Mesenchymal stem cell (in vitro differentiated cells and primary cell): ENCODE measurements at regions not wholly inside any gene's neighbourhood (a gene's known extent, or its start where the extent isn't known, plus 50 kb on each side); places are given as distances from the start of the nearest gene placed in this dataset.

Experiments
- DNase-seq: peaks from one replicate; pipeline ENCODE4 v3.0.0-alpha.2; 2013
- H2AFZ ChIP-seq: one replicate; pipeline ENCODE4 v1.6.1; 2013; ENCODE audit warnings: low read depth, mild to moderate bottlenecking, control low read depth, inconsistent platforms, low read length, moderate library complexity
- H2AK5ac ChIP-seq: 2 replicates; pipeline ENCODE4 v1.6.1; 2013; ENCODE audit warnings: low read length, moderate library complexity, mild to moderate bottlenecking, inconsistent platforms; ENCODE audit not compliant: severe bottlenecking
- H2BK120ac ChIP-seq: one replicate; pipeline ENCODE4 v1.6.1; 2013; ENCODE audit warnings: low read depth, mild to moderate bottlenecking, inconsistent platforms, low read length, moderate library complexity
- H2BK12ac ChIP-seq, 2 experiments: one replicate each; pipeline ENCODE4 v1.6.1; 2013; ENCODE audit warnings: inconsistent platforms in 2 of 2, low read length in 2 of 2, mild to moderate bottlenecking in 2 of 2, moderate library complexity in 2 of 2, control low read depth in 1 of 2
- H2BK15ac ChIP-seq: one replicate; pipeline ENCODE4 v1.6.1; 2013; ENCODE audit warnings: mild to moderate bottlenecking, low read depth, inconsistent platforms; ENCODE audit not compliant: poor library complexity, severe bottlenecking
- H2BK5ac ChIP-seq: 2 replicates; pipeline ENCODE4 v1.6.1; 2013; ENCODE audit warnings: low read depth, mild to moderate bottlenecking, low read length, control low read depth, inconsistent platforms; ENCODE audit not compliant: poor library complexity, severe bottlenecking
- H3K14ac ChIP-seq, 2 experiments: one replicate each; pipeline ENCODE4 v1.6.1; 2013; ENCODE audit warnings: inconsistent platforms in 2 of 2, low read length in 2 of 2, control low read depth in 1 of 2, mild to moderate bottlenecking in 1 of 2, moderate library complexity in 1 of 2
- H3K18ac ChIP-seq, 2 experiments: one replicate each; pipeline ENCODE4 v1.6.1; 2013; ENCODE audit warnings: inconsistent platforms in 2 of 2, low read length in 2 of 2, control low read depth in 1 of 2, low read depth in 1 of 2, mild to moderate bottlenecking in 1 of 2
- H3K23ac ChIP-seq, 2 experiments: one replicate each; pipeline ENCODE4 v1.6.1; 2013; ENCODE audit warnings: inconsistent platforms in 2 of 2, low read length in 2 of 2, mild to moderate bottlenecking in 2 of 2, moderate library complexity in 2 of 2, control low read depth in 1 of 2
- H3K27ac ChIP-seq: 2 replicates; pipeline ENCODE4 v1.5.1; 2013; ENCODE audit warnings: mild to moderate bottlenecking, moderate library complexity, low read length, control low read depth, inconsistent platforms; ENCODE audit not compliant: poor library complexity, severe bottlenecking
- H3K27me3 ChIP-seq, 2 experiments: 2 replicates each; pipeline versions ENCODE4 v1.6.1 to v1.7.0; 2013; ENCODE audit warnings: low read length in 2 of 2, mild to moderate bottlenecking in 2 of 2, moderate library complexity in 2 of 2, control low read depth in 1 of 2, inconsistent platforms in 1 of 2; ENCODE audit not compliant: control insufficient read depth in 1 of 2, insufficient read depth in 1 of 2
- H3K36me3 ChIP-seq, 2 experiments: 2 replicates each; pipeline versions ENCODE4 v1.6.1 to v1.7.0; 2013; ENCODE audit warnings: low read length in 2 of 2, control low read depth in 1 of 2, inconsistent platforms in 1 of 2, low read depth in 1 of 2, mild to moderate bottlenecking in 1 of 2; ENCODE audit not compliant: insufficient read depth in 2 of 2, control insufficient read depth in 1 of 2
- H3K4ac ChIP-seq, 2 experiments: one replicate each; pipeline ENCODE4 v1.6.1; 2013; ENCODE audit warnings: inconsistent platforms in 2 of 2, low read length in 2 of 2, mild to moderate bottlenecking in 2 of 2, moderate library complexity in 2 of 2, control low read depth in 1 of 2, low read depth in 1 of 2
- H3K4me1 ChIP-seq: 2 replicates; pipeline ENCODE4 v1.6.1; 2013; ENCODE audit warnings: low read depth, low read length, control low read depth; ENCODE audit not compliant: control insufficient read depth, insufficient read depth
- H3K4me2 ChIP-seq: 2 replicates; pipeline ENCODE4 v1.6.1; 2013; ENCODE audit warnings: low read length, mild to moderate bottlenecking, inconsistent platforms; ENCODE audit not compliant: poor library complexity, severe bottlenecking
- H3K4me3 ChIP-seq, 2 experiments: 2 replicates each; pipeline versions ENCODE4 v1.5.1 to v1.7.0; 2013; ENCODE audit warnings: low read length in 2 of 2, mild to moderate bottlenecking in 2 of 2, control low read depth in 1 of 2, low read depth in 1 of 2; ENCODE audit not compliant: insufficient read depth in 1 of 2
- H3K79me1 ChIP-seq: replicated peaks from 2 replicates; pipeline ENCODE4 v1.6.1; 2013; ENCODE audit warnings: mild to moderate bottlenecking, control low read depth, low read length, inconsistent platforms; ENCODE audit not compliant: poor library complexity, severe bottlenecking
- H3K9ac ChIP-seq: 2 replicates; pipeline ENCODE4 v1.7.0; 2013; ENCODE audit warnings: mild to moderate bottlenecking, low read length, moderate library complexity
- H3K9me3 ChIP-seq: 2 replicates; pipeline ENCODE4 v1.7.0; 2013; ENCODE audit warnings: mild to moderate bottlenecking, low read length; ENCODE audit not compliant: control insufficient read depth
- H4K8ac ChIP-seq: one replicate; pipeline ENCODE4 v1.6.1; 2013; ENCODE audit warnings: inconsistent platforms, mild to moderate bottlenecking, low read length, moderate library complexity
- H4K91ac ChIP-seq: one replicate; pipeline ENCODE4 v1.6.1; 2013; ENCODE audit warnings: mild to moderate bottlenecking, low read length, inconsistent platforms
- WGBS: methylation state at CpG from one replicate; pipeline ENCODE4 v1.1.7; 2013; ENCODE audit warnings: mixed read lengths; 5-methylcytosine and 5-hydroxymethylcytosine counted together

- no peaks in the 10 kb centered on the region for H3K36me3 ChIP-seq
- no peak overlapping the region for H4K91ac ChIP-seq
- H3K27ac ChIP-seq = no peak overlapping the region
- H3K9me3 ChIP-seq = peaks cover 31% of the 10 kb centered on the region
- H2BK12ac ChIP-seq = no peak overlapping the region
- no peak overlapping the region for H3K4me2 ChIP-seq
- H3K4me1 ChIP-seq = no peaks in the 10 kb centered on the region
- H3K4me3 ChIP-seq = no peak overlapping the region
- no peak overlapping the region for H3K14ac ChIP-seq
- no peak for DNase-seq
- no peak overlapping the region for H2BK5ac ChIP-seq
- no peak overlapping the region for H4K8ac ChIP-seq
- no peak overlapping the region for H2AK5ac ChIP-seq
- no peak overlapping the region for H2BK120ac ChIP-seq
- H3K4ac ChIP-seq = no peak overlapping the region
- no peaks in the 10 kb centered on the region for H3K27me3 ChIP-seq
- H2BK15ac ChIP-seq = no peak overlapping the region
- no peaks in the 10 kb centered on the region for H3K79me1 ChIP-seq
- no peak overlapping the region for H3K23ac ChIP-seq
- no peak overlapping the region for H3K18ac ChIP-seq
- WGBS = 74% methylated on average over 3 of the region's 4 CpGs
- H2AFZ ChIP-seq = no peak overlapping the region
- H3K9ac ChIP-seq = no peak overlapping the region
These were observed 766.1 kb upstream of the CNTNAP5 start for GRCh38 chr2:123258877-123259539.

- H3K9me3 ChIP-seq = peaks cover 22% of the 10 kb centered on the region
These were observed 762.2 kb upstream of the CNTNAP5 start for GRCh38 chr2:123262856-123263255.

GRCh38 chr2:123283431-123283830 lies 741.7 kb upstream of the CNTNAP5 start:
- DNase-seq = no peak
- Histone ChIP-seq H3K4me2 (no peak overlapping the region), H3K4me3 (no peak overlapping the region), H2BK120ac (no peak overlapping the region), H2BK5ac (no peak overlapping the region), H2BK15ac (no peak overlapping the region), H4K91ac (no peak overlapping the region), H3K36me3 (no peaks in the 10 kb centered on the region), H3K14ac (no peak overlapping the region), H2AFZ (no peak overlapping the region), H2AK5ac (no peak overlapping the region), H3K27me3 (no peaks in the 10 kb centered on the region), H3K9me3 (peaks cover 23% of the 10 kb centered on the region), H2BK12ac (no peak overlapping the region), H3K4me1 (no peaks in the 10 kb centered on the region), H3K27ac (no peak overlapping the region), H3K4ac (no peak overlapping the region), H3K18ac (no peak overlapping the region), H3K23ac (no peak overlapping the region), H3K9ac (no peak overlapping the region), H4K8ac (no peak overlapping the region), H3K79me1 (no peaks in the 10 kb centered on the region)
- WGBS = 94% methylated on average over 2 of the region's 2 CpGs

More at GRCh38 chr2:123262856-123263255, 762.2 kb upstream of the CNTNAP5 start:
- Histone ChIP-seq H3K27me3 (no peaks in the 10 kb centered on the region), H3K4ac (no peak overlapping the region), H3K36me3 (no peaks in the 10 kb centered on the region), H4K8ac (no peak overlapping the region), H2AK5ac (no peak overlapping the region), H3K14ac (no peak overlapping the region), H2BK15ac (no peak overlapping the region), H3K4me1 (no peaks in the 10 kb centered on the region), H3K9ac (no peak overlapping the region), H3K23ac (no peak overlapping the region), H2AFZ (no peak overlapping the region), H3K18ac (no peak overlapping the region), H3K4me2 (no peak overlapping the region), H2BK12ac (no peak overlapping the region), H3K4me3 (no peak overlapping the region), H3K79me1 (no peaks in the 10 kb centered on the region), H2BK5ac (no peak overlapping the region), H3K27ac (no peak overlapping the region), H4K91ac (no peak overlapping the region), H2BK120ac (no peak overlapping the region)
- DNase-seq = no peak
- WGBS = 76% methylated on average over 2 of the region's 4 CpGs

- Histone ChIP-seq H3K4me2 (no peak overlapping the region), H2BK5ac (no peak overlapping the region), H3K4ac (no peak overlapping the region), H3K79me1 (no peaks in the 10 kb centered on the region), H4K8ac (no peak overlapping the region), H3K36me3 (no peaks in the 10 kb centered on the region), H3K4me3 (no peak overlapping the region), H2BK15ac (no peak overlapping the region), H2BK120ac (no peak overlapping the region), H3K14ac (no peak overlapping the region), H2AK5ac (no peak overlapping the region), H3K27me3 (no peaks in the 10 kb centered on the region), H4K91ac (no peak overlapping the region), H3K18ac (no peak overlapping the region), H2BK12ac (no peak overlapping the region), H2AFZ (no peak overlapping the region), H3K27ac (no peak overlapping the region), H3K23ac (no peak overlapping the region), H3K4me1 (no peaks in the 10 kb centered on the region), H3K9me3 (peaks cover 18% of the 10 kb centered on the region), H3K9ac (no peak overlapping the region)
- WGBS = 60% methylated on average over 1 of the region's 1 CpG
- DNase-seq = no peak
These were observed 721.4 kb upstream of the CNTNAP5 start for GRCh38 chr2:123303731-123304130.
